Eye (tissue), 1 donor: ENCODE measurements at regions not wholly inside any gene's neighbourhood (a gene's known extent, or its start where the extent isn't known, plus 50 kb on each side); places are given as distances from the start of the nearest gene placed in this dataset.

Source experiments
- DNase-seq: peaks from one replicate; pipeline ENCODE4 v3.0.0-alpha.2; 2015

GRCh38 chr9:115492869-115493268, 374.9 kb upstream of the TNC start:
- DNase-seq: no peak

GRCh38 chr9:115494393-115494792, 376.4 kb upstream of the TNC start:
- DNase-seq: no peak

- DNase-seq: no peak
Observed at GRCh38 chr9:115495052-115495635, 377.2 kb upstream of the TNC start.

- no peak for DNase-seq
Observed at GRCh38 chr9:115495836-115496235, 377.9 kb upstream of the TNC start.

- DNase-seq: no peak
Observed at GRCh38 chr9:115498303-115498702, 380.3 kb upstream of the TNC start.

- DNase-seq: no peak
Observed at GRCh38 chr9:115507148-115507547, 389.2 kb upstream of the TNC start.

GRCh38 chr9:115513148-115513547, 395.2 kb upstream of the TNC start:
- no peak for DNase-seq

- DNase-seq: no peak
Observed at GRCh38 chr9:115514454-115514853, 396.5 kb upstream of the TNC start.

- peak; percentile 17 for DNase-seq
Observed at GRCh38 chr9:115517335-115518075, 399.5 kb upstream of the TNC start.

- peak; percentile 33 for DNase-seq
Observed at GRCh38 chr9:115520646-115521045, 402.7 kb upstream of the TNC start.

GRCh38 chr9:115522912-115523311, 405.0 kb upstream of the TNC start:
- DNase-seq: no peak

- DNase-seq: peak; percentile 92
Observed at GRCh38 chr9:115524453-115525059, 406.6 kb upstream of the TNC start.

- no peak for DNase-seq
Observed at GRCh38 chr9:115525111-115526058, 407.4 kb upstream of the TNC start.

GRCh38 chr9:115531410-115532125, 413.6 kb upstream of the TNC start:
- peak; percentile 62 for DNase-seq

GRCh38 chr9:115533511-115533910, 415.6 kb upstream of the TNC start:
- DNase-seq: no peak

GRCh38 chr9:115540091-115540490, 422.1 kb upstream of the TNC start:
- peak; percentile 65 for DNase-seq

GRCh38 chr9:115543511-115543910, 425.6 kb upstream of the TNC start:
- DNase-seq: no peak

- DNase-seq: no peak
Observed at GRCh38 chr9:115548609-115549260, 430.8 kb upstream of the TNC start.

GRCh38 chr9:115551396-115551795, 433.4 kb upstream of the TNC start:
- DNase-seq: peak; percentile 20

GRCh38 chr9:115553060-115553773, 435.3 kb upstream of the TNC start:
- DNase-seq: no peak

- DNase-seq: no peak
Observed at GRCh38 chr9:115556432-115556831, 438.5 kb upstream of the TNC start.
